H1 (cell line): ENCODE measurements at regions not wholly inside any gene's neighbourhood (a gene's known extent, or its start where the extent isn't known, plus 50 kb on each side); places are given as distances from the start of the nearest gene placed in this dataset.

Experiments
- CTCF ChIA-PET: fragments of 300-600 bp; sonication (Branson Sonifier 250); formaldehyde crosslinking; loops from one replicate; lab custom pipeline; 2021; ENCODE audit not compliant: partially characterized antibody; lab: Charles Lee
- POLR2A ChIA-PET: fragments of 300-600 bp; sonication (Branson Sonifier 250); formaldehyde crosslinking; loops from one replicate; lab custom pipeline; 2021; ENCODE audit warnings: inconsistent platforms; ENCODE audit not compliant: partially characterized antibody; lab: Charles Lee
- DNase-seq, 2 experiments: peaks; one replicate each; pipeline versions ENCODE4 v3.0.0 to v3.0.0-alpha.2; 2010 to 2022; ENCODE audit warnings: low spot score in 2 of 2, low read depth in 1 of 2, mixed read lengths in 1 of 2
- FAIRE-seq: peaks from 2 replicates; lab custom pipeline; 2011; peaks lifted over from hg19 to GRCh38; lab: Jason Lieb, UNC
- H2AFZ ChIP-seq: 2 replicates; pipeline ENCODE4 v1.8.1; 2012; ENCODE audit warnings: low read length, inconsistent platforms
- H2AK5ac ChIP-seq: 2 replicates; pipeline ENCODE4 v1.6.1; 2013; ENCODE audit warnings: low read depth, low read length
- H2BK120ac ChIP-seq: replicated peaks from 2 replicates; pipeline ENCODE3; 2013; ENCODE audit warnings: low read depth, low read length, inconsistent platforms
- H2BK12ac ChIP-seq: 2 replicates; pipeline ENCODE4 v1.6.1; 2013; ENCODE audit warnings: low read depth, low read length
- H2BK15ac ChIP-seq: 2 replicates; pipeline ENCODE4 v1.6.1; 2013; ENCODE audit warnings: low read length
- H2BK20ac ChIP-seq: 2 replicates; pipeline ENCODE4 v1.6.1; 2013; ENCODE audit warnings: low read length
- H2BK5ac ChIP-seq: 2 replicates; pipeline ENCODE4 v1.6.1; 2013; ENCODE audit warnings: low read depth, low read length
- H3K14ac ChIP-seq: 2 replicates; pipeline ENCODE4 v1.6.1; 2013; ENCODE audit warnings: inconsistent platforms; ENCODE audit not compliant: insufficient read length
- H3K18ac ChIP-seq: 2 replicates; pipeline ENCODE4 v1.6.1; 2013; ENCODE audit warnings: low read length; ENCODE audit errors: extremely low read depth
- H3K23ac ChIP-seq: 2 replicates; pipeline ENCODE4 v1.6.1; 2013; ENCODE audit warnings: inconsistent platforms; ENCODE audit not compliant: insufficient read length
- H3K23me2 ChIP-seq: 2 replicates; pipeline ENCODE4 v1.6.1; 2013; ENCODE audit warnings: low read depth, low read length
- H3K27ac ChIP-seq: 2 replicates; pipeline ENCODE4 v1.6.1; 2011; ENCODE audit warnings: low read depth, low read length, inconsistent platforms
- H3K27me3 ChIP-seq, 4 experiments: replicated peaks in 1 of 4; 1 replicate in 1 of 4; 2 replicates in 3 of 4; pipeline versions ENCODE4 v1.6.1 to v1.8.1; 2011 to 2013; ENCODE audit warnings: low read length in 3 of 4, mild to moderate bottlenecking in 3 of 4, inconsistent platforms in 2 of 4, mixed read lengths in 2 of 4, moderate library complexity in 1 of 4; ENCODE audit not compliant: control insufficient read depth in 3 of 4, insufficient read depth in 3 of 4; ENCODE audit errors: extremely low read depth in 1 of 4
- H3K36me3 ChIP-seq, 4 experiments: 2 replicates each; pipeline versions ENCODE4 v1.6.1 to v1.8.1; 2011 to 2013; ENCODE audit warnings: mild to moderate bottlenecking in 4 of 4, low read length in 3 of 4, moderate library complexity in 2 of 4, control low read depth in 1 of 4, inconsistent platforms in 1 of 4; ENCODE audit not compliant: insufficient read depth in 4 of 4, control insufficient read depth in 2 of 4
- H3K4ac ChIP-seq: replicated peaks from 2 replicates; pipeline ENCODE3; 2013; ENCODE audit warnings: low read length, low read depth, mixed read lengths, inconsistent platforms; ENCODE audit not compliant: insufficient read length
- H3K4me1 ChIP-seq, 4 experiments: replicated peaks in 1 of 4; 1 replicate in 1 of 4; 2 replicates in 3 of 4; pipeline versions ENCODE4 v1.6.1 to v1.8.1; 2011 to 2013; ENCODE audit warnings: low read length in 3 of 4, inconsistent platforms in 2 of 4, mixed read lengths in 1 of 4; ENCODE audit not compliant: insufficient read depth in 4 of 4, control insufficient read depth in 3 of 4
- H3K4me2 ChIP-seq, 2 experiments: 2 replicates each; pipeline versions ENCODE4 v1.6.1 to v1.8.1; 2011 to 2013; ENCODE audit warnings: low read depth in 2 of 2, low read length in 2 of 2, control low read depth in 1 of 2, inconsistent platforms in 1 of 2, mild to moderate bottlenecking in 1 of 2; ENCODE audit not compliant: insufficient read depth in 1 of 2
- H3K4me3 ChIP-seq, 4 experiments: fragments of 200-600, 300-600 bp in 1 of 4; sonication (generic), shearing (Covaris generic), sonication (Bioruptor Twin) in 1 of 4; 2 replicates each; pipeline versions ENCODE4 v1.5.1 to v1.8.1; 2011 to 2016; ENCODE audit warnings: low read length in 4 of 4, low read depth in 3 of 4, control low read depth in 2 of 4, inconsistent platforms in 2 of 4, mild to moderate bottlenecking in 2 of 4, mixed read lengths in 1 of 4, moderate library complexity in 1 of 4; ENCODE audit not compliant: insufficient read depth in 2 of 4; ENCODE audit errors: extremely low read depth in 1 of 4
- H3K56ac ChIP-seq: replicated peaks from 2 replicates; pipeline ENCODE3; 2013; ENCODE audit warnings: low read depth, mild to moderate bottlenecking, mixed read lengths, low read length, inconsistent platforms; ENCODE audit not compliant: insufficient read length
- H3K79me1 ChIP-seq: 2 replicates; pipeline ENCODE4 v1.6.1; 2013; ENCODE audit warnings: low read depth, low read length, control low read depth
- H3K79me2 ChIP-seq, 2 experiments: 2 replicates each; pipeline versions ENCODE4 v1.6.1 to v1.8.1; 2012 to 2013; ENCODE audit warnings: low read length in 2 of 2, mild to moderate bottlenecking in 2 of 2, inconsistent platforms in 1 of 2; ENCODE audit not compliant: insufficient read depth in 2 of 2, control insufficient read depth in 1 of 2
- H3K9ac ChIP-seq, 4 experiments: replicated peaks in 1 of 4; 1 replicate in 1 of 4; 2 replicates in 3 of 4; pipeline versions ENCODE4 v1.6.1 to v1.8.1; 2011 to 2013; ENCODE audit warnings: low read depth in 3 of 4, low read length in 3 of 4, control low read depth in 2 of 4, mild to moderate bottlenecking in 2 of 4, moderate library complexity in 2 of 4, inconsistent platforms in 1 of 4; ENCODE audit errors: extremely low read depth in 1 of 4
- H3K9me3 ChIP-seq, 2 experiments: 2 replicates each; pipeline versions ENCODE4 v1.6.1 to v1.8.1; 2012 to 2013; ENCODE audit warnings: mild to moderate bottlenecking in 2 of 2, moderate library complexity in 2 of 2, control low read depth in 1 of 2, inconsistent platforms in 1 of 2, low read depth in 1 of 2, low read length in 1 of 2, mixed read lengths in 1 of 2; ENCODE audit not compliant: insufficient read depth in 2 of 2
- H4K20me1 ChIP-seq, 2 experiments: replicated peaks in 1 of 2; 2 replicates each; pipeline versions ENCODE3 to v1.8.1; 2011 to 2013; ENCODE audit warnings: inconsistent platforms in 2 of 2, low read length in 2 of 2, mild to moderate bottlenecking in 1 of 2; ENCODE audit not compliant: insufficient read depth in 2 of 2, control insufficient read depth in 1 of 2
- H4K5ac ChIP-seq: 2 replicates; pipeline ENCODE4 v1.6.1; 2013; ENCODE audit warnings: low read length, low read depth, mixed read lengths, inconsistent platforms; ENCODE audit not compliant: insufficient read length
- H4K8ac ChIP-seq: 2 replicates; pipeline ENCODE4 v1.8.0; 2013; ENCODE audit warnings: mild to moderate bottlenecking, moderate library complexity, low read length, inconsistent platforms; ENCODE audit not compliant: insufficient read depth; ENCODE audit errors: extremely low read depth
- H4K91ac ChIP-seq: replicated peaks from 2 replicates; pipeline ENCODE3; 2013; ENCODE audit warnings: low read length, mixed read lengths, inconsistent platforms; ENCODE audit not compliant: insufficient read length
- KDM4A ChIP-seq: IDR thresholded peaks from one replicate; pipeline ENCODE4 v1.7.1; 2012; ENCODE audit warnings: low read depth, mild to moderate bottlenecking, moderate library complexity, low read length, inconsistent platforms; ENCODE audit not compliant: severe bottlenecking
- PHF8 ChIP-seq: fragments of 200-600 bp; sonication (generic); conservative IDR thresholded peaks from 2 replicates; pipeline ENCODE4 v1.7.1; 2012; ENCODE audit warnings: low read depth, mild to moderate bottlenecking, inconsistent platforms, low read length, moderate library complexity
- POLR2A ChIP-seq, 2 experiments: IDR thresholded peaks; 1 replicate in 1 of 2; 2 replicates in 1 of 2; pipeline ENCODE4 v1.6.1; 2011; ENCODE audit warnings: low read depth in 2 of 2, low read length in 2 of 2, mild to moderate bottlenecking in 2 of 2; ENCODE audit errors: control extremely low read depth in 1 of 2
- SIX5 ChIP-seq: IDR thresholded peaks from 2 replicates; pipeline ENCODE4 v1.6.1; 2011; ENCODE audit warnings: mild to moderate bottlenecking, low read depth, low read length
- ZNF274 ChIP-seq: IDR thresholded peaks from 2 replicates; pipeline ENCODE4 v1.7.0; 2012; ENCODE audit warnings: low read length, borderline replicate concordance; ENCODE audit errors: extremely low read depth
- WGBS, 2 experiments: shearing (Covaris generic) in 1 of 2; methylation state at CpG; one replicate each; pipeline versions ENCODE4 v1.1.6 to v1.1.7; 2013 to 2015; ENCODE audit warnings: low lambda C conversion rate in 2 of 2, mixed read lengths in 2 of 2, inconsistent platforms in 1 of 2, low coverage in 1 of 2, missing lambda C conversion rate in 1 of 2; ENCODE audit not compliant: insufficient replicate concordance in 2 of 2, insufficient coverage in 1 of 2, insufficient read length in 1 of 2; ENCODE audit errors: extremely low coverage in 1 of 2, missing lambda C conversion rate in 1 of 2; 5-methylcytosine and 5-hydroxymethylcytosine counted together

GRCh38 chr5:167950126-167950721, 341.2 kb upstream of the WWC1 start:
- Histone ChIP-seq H2AK5ac (no peak overlapping the region), H2BK15ac (no peak overlapping the region), H3K18ac (no peak overlapping the region), H2BK5ac (no peak overlapping the region), H3K79me1 (no peaks in the 10 kb centered on the region), H3K9ac (no peak overlapping the region), H2BK20ac (no peak overlapping the region), H3K4me3 (no peak overlapping the region), H3K4me2 (no peak overlapping the region), H4K8ac (no peak overlapping the region), H2BK120ac (no peak overlapping the region), H3K27me3 (no peaks in the 10 kb centered on the region), H2AFZ (no peak overlapping the region), H3K56ac (no peak overlapping the region), H4K5ac (no peak overlapping the region), H3K4me1 (peaks cover 0 to 7% (median 4%) of the 10 kb centered on the region in 4 experiments; a peak in 6 of 7 replicates), H4K91ac (no peak overlapping the region), H3K9me3 (no peaks in the 10 kb centered on the region), H4K20me1 (no peaks in the 10 kb centered on the region), H3K79me2 (no peaks in the 10 kb centered on the region), H2BK12ac (no peak overlapping the region), H3K14ac (no peak overlapping the region), H3K27ac (no peak overlapping the region), H3K23me2 (no peaks in the 10 kb centered on the region), H3K36me3 (no peaks in the 10 kb centered on the region), H3K23ac (no peak overlapping the region), H3K4ac (no peak overlapping the region)
- WGBS, 2 experiments: 88% methylated on average over 5 of the region's 5 CpGs; no CpG with 5 or more reads in 1 of the 2 experiments
- CTCF ChIA-PET: interaction anchor here (0.5 to 1.7 kb wide), 7 partner anchors 15 to 1004 kb away, joined by 3 to 5 read pairs (median 3); no protein-coding TSS in a partner anchor
- no peak for TF ChIP-seq SIX5
- no peak for TF ChIP-seq POLR2A (IDR thresholded peaks at IDR 0.05; ENCODE audit: control extremely low read depth in 1 of 2, low read depth in 2 of 2, low read length in 2 of 2)
- no peak for TF ChIP-seq KDM4A
- TF ChIP-seq PHF8: no peak
- no peak for TF ChIP-seq ZNF274
- POLR2A ChIA-PET: no interaction called here
- no peak for DNase-seq
- FAIRE-seq: no peak
